ENCODE measurements at regions not wholly inside any gene's neighbourhood (a gene's known extent, or its start where the extent isn't known, plus 50 kb on each side); places are given as distances from the start of the nearest gene placed in this dataset.

DNA sequence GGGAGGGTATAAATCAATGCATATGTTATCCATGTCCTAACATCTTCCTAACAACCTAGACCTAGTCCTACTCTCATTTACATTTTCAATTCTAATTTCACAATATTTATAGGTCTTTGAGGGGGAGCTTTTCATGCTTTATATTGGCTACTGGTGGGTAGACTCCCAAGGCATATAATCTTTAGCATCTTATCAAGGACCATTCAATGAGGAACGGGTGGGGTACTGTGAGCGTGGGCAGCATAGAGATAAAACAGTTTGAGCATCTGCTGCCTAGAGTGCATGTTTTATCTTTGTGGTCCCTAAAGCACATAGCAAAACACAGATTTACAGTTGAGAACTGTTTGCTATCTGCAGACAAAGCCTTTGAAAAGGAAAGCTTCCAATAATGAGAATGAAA is 427.6 kb upstream of the WWC1 start:
- Histone ChIP-seq H3F3A (ENCODE audit: insufficient read depth, low read length, poor library complexity, severe bottlenecking) (no peaks in the 10 kb centered on the region), H3K9me3 (ENCODE audit: low read length) (no peaks in the 10 kb centered on the region), H3K9me2 (ENCODE audit: insufficient read depth, low read length) (no peaks in the 10 kb centered on the region), H3K4me3 (ENCODE audit: low read length) (no peak overlapping the region), H2AFZ (ENCODE audit: low read depth, low read length) (no peak overlapping the region), H3K36me3 (ENCODE audit: insufficient read depth, low read length) (no peaks in the 10 kb centered on the region), H3K4me2 (ENCODE audit: low read length) (no peak overlapping the region), H3K9ac (ENCODE audit: low read length) (no peak overlapping the region), H4K20me1 (ENCODE audit: insufficient read depth) (no peaks in the 10 kb centered on the region), H3K79me2 (replicated peaks; ENCODE audit: insufficient read depth, low read length) (no peaks in the 10 kb centered on the region), H3K27me3 (ENCODE audit: insufficient read depth, low read depth, low read length) (no peaks in the 10 kb centered on the region), H3K27ac (ENCODE audit: low read length) (no peak overlapping the region)
- TF ChIP-seq TAF1 (IDR thresholded peaks at IDR 0.05; ENCODE audit: low read depth), result no peak

GRCh38 chr5:167864801-167865200 is 426.6 kb upstream of the WWC1 start:
- H3K27ac ChIP-seq (ENCODE audit: low read length), result no peak overlapping the region
- no peak overlapping the region for H3K4me3 ChIP-seq (ENCODE audit: low read length)
- H4K20me1 ChIP-seq (ENCODE audit: insufficient read depth), result no peaks in the 10 kb centered on the region
- H3K9ac ChIP-seq (ENCODE audit: low read length), result no peak overlapping the region
- no peak overlapping the region for H3K4me2 ChIP-seq (ENCODE audit: low read length)
- no peaks in the 10 kb centered on the region for H3K27me3 ChIP-seq (ENCODE audit: insufficient read depth, low read depth, low read length)
- no peak overlapping the region for H2AFZ ChIP-seq (ENCODE audit: low read depth, low read length)
- no peaks in the 10 kb centered on the region for H3K9me3 ChIP-seq (ENCODE audit: low read length)
- H3F3A ChIP-seq (ENCODE audit: insufficient read depth, low read length, poor library complexity, severe bottlenecking), result no peaks in the 10 kb centered on the region
- TF ChIP-seq RAD21 (conservative IDR thresholded peaks at IDR 0.05) (no peak), EP300 (conservative IDR thresholded peaks at IDR 0.05; ENCODE audit: poor library complexity, severe bottlenecking) (no peak), MXI1 (conservative IDR thresholded peaks at IDR 0.05; ENCODE audit: poor library complexity, severe bottlenecking) (no peak), SMC3 (conservative IDR thresholded peaks at IDR 0.05; ENCODE audit: poor library complexity) (no peak), EZH2 (IDR thresholded peaks at IDR 0.05; ENCODE audit: borderline replicate concordance, insufficient read depth, low read length, poor library complexity, severe bottlenecking) (no peak), POLR2AphosphoS5 (IDR thresholded peaks at IDR 0.05) (no peak), TAF1 (IDR thresholded peaks at IDR 0.05; ENCODE audit: low read depth) (no peak)
- TF ChIP-seq, protein P1, sequence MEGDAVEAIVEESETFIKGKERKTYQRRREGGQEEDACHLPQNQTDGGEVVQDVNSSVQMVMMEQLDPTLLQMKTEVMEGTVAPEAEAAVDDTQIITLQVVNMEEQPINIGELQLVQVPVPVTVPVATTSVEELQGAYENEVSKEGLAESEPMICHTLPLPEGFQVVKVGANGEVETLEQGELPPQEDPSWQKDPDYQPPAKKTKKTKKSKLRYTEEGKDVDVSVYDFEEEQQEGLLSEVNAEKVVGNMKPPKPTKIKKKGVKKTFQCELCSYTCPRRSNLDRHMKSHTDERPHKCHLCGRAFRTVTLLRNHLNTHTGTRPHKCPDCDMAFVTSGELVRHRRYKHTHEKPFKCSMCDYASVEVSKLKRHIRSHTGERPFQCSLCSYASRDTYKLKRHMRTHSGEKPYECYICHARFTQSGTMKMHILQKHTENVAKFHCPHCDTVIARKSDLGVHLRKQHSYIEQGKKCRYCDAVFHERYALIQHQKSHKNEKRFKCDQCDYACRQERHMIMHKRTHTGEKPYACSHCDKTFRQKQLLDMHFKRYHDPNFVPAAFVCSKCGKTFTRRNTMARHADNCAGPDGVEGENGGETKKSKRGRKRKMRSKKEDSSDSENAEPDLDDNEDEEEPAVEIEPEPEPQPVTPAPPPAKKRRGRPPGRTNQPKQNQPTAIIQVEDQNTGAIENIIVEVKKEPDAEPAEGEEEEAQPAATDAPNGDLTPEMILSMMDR (IDR thresholded peaks at IDR 0.05; ENCODE audit: poor library complexity, severe bottlenecking), result no peak
- TF ChIP-seq, protein P2, sequence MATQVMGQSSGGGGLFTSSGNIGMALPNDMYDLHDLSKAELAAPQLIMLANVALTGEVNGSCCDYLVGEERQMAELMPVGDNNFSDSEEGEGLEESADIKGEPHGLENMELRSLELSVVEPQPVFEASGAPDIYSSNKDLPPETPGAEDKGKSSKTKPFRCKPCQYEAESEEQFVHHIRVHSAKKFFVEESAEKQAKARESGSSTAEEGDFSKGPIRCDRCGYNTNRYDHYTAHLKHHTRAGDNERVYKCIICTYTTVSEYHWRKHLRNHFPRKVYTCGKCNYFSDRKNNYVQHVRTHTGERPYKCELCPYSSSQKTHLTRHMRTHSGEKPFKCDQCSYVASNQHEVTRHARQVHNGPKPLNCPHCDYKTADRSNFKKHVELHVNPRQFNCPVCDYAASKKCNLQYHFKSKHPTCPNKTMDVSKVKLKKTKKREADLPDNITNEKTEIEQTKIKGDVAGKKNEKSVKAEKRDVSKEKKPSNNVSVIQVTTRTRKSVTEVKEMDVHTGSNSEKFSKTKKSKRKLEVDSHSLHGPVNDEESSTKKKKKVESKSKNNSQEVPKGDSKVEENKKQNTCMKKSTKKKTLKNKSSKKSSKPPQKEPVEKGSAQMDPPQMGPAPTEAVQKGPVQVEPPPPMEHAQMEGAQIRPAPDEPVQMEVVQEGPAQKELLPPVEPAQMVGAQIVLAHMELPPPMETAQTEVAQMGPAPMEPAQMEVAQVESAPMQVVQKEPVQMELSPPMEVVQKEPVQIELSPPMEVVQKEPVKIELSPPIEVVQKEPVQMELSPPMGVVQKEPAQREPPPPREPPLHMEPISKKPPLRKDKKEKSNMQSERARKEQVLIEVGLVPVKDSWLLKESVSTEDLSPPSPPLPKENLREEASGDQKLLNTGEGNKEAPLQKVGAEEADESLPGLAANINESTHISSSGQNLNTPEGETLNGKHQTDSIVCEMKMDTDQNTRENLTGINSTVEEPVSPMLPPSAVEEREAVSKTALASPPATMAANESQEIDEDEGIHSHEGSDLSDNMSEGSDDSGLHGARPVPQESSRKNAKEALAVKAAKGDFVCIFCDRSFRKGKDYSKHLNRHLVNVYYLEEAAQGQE (IDR thresholded peaks at IDR 0.05; ENCODE audit: borderline replicate concordance), result no peak
- H3K9me2 ChIP-seq (ENCODE audit: insufficient read depth, low read length), result no peaks in the 10 kb centered on the region
- no peaks in the 10 kb centered on the region for H3K79me2 ChIP-seq (replicated peaks; ENCODE audit: insufficient read depth, low read length)
- no peaks in the 10 kb centered on the region for H3K36me3 ChIP-seq (ENCODE audit: insufficient read depth, low read length)

DNA sequence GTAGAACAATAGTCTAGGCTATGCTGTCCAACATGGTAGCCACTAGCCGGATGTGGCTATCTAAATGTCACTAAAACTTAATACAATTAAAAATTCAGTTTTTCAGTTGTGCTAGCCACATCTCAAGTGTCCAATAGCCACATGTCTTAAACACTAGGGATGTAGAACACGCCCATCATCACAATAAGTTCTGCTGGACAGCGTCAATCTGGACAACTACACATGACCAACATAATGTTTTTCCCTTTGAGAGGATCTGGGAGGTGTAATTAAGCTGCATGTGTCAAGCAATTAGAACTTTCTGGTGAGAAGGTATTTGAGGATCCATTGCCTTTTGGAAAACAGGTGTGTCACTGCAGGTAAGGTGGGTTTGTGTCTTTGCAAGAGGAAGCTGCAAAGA is 424.6 kb upstream of the WWC1 start:
- Histone ChIP-seq H3K9me2 (ENCODE audit: insufficient read depth, low read length) (no peaks in the 10 kb centered on the region), H3K36me3 (ENCODE audit: insufficient read depth, low read length) (no peaks in the 10 kb centered on the region), H3K4me2 (ENCODE audit: low read length) (no peak overlapping the region), H4K20me1 (ENCODE audit: insufficient read depth) (no peaks in the 10 kb centered on the region), H2AFZ (ENCODE audit: low read depth, low read length) (no peak overlapping the region), H3K9me3 (ENCODE audit: low read length) (no peaks in the 10 kb centered on the region), H3F3A (ENCODE audit: insufficient read depth, low read length, poor library complexity, severe bottlenecking) (no peaks in the 10 kb centered on the region), H3K27me3 (ENCODE audit: insufficient read depth, low read depth, low read length) (no peaks in the 10 kb centered on the region), H3K27ac (ENCODE audit: low read length) (no peak overlapping the region), H3K4me3 (ENCODE audit: low read length) (no peak overlapping the region), H3K79me2 (replicated peaks; ENCODE audit: insufficient read depth, low read length) (no peaks in the 10 kb centered on the region), H3K9ac (ENCODE audit: low read length) (no peak overlapping the region)
- TF ChIP-seq EZH2 (IDR thresholded peaks at IDR 0.05; ENCODE audit: borderline replicate concordance, insufficient read depth, low read length, poor library complexity, severe bottlenecking) (no peak), POLR2AphosphoS5 (IDR thresholded peaks at IDR 0.05) (no peak), EP300 (conservative IDR thresholded peaks at IDR 0.05; ENCODE audit: poor library complexity, severe bottlenecking) (no peak), RAD21 (conservative IDR thresholded peaks at IDR 0.05) (no peak), MXI1 (conservative IDR thresholded peaks at IDR 0.05; ENCODE audit: poor library complexity, severe bottlenecking) (no peak), SMC3 (conservative IDR thresholded peaks at IDR 0.05; ENCODE audit: poor library complexity) (no peak), TAF1 (IDR thresholded peaks at IDR 0.05; ENCODE audit: low read depth) (no peak)
- TF ChIP-seq, protein P1 (IDR thresholded peaks at IDR 0.05; ENCODE audit: poor library complexity, severe bottlenecking), result no peak
- TF ChIP-seq, protein P2 (IDR thresholded peaks at IDR 0.05; ENCODE audit: borderline replicate concordance), result no peak
